Endodermal cell (in vitro differentiated cells): ENCODE measurements at regions not wholly inside any gene's neighbourhood (a gene's known extent, or its start where the extent isn't known, plus 50 kb on each side); places are given as distances from the start of the nearest gene placed in this dataset.

Source experiments
- DNase-seq: peaks from one replicate; pipeline ENCODE4 v3.0.0-alpha.2; 2017
- H3K27ac ChIP-seq: 2 replicates; pipeline ENCODE4 v1.5.1; 2013; ENCODE audit warnings: mild to moderate bottlenecking, low read depth, low read length, moderate library complexity
- H3K27me3 ChIP-seq: 2 replicates; pipeline ENCODE4 v1.6.1; 2013; ENCODE audit warnings: mild to moderate bottlenecking, low read length, moderate library complexity; ENCODE audit not compliant: insufficient read depth, control insufficient read depth, poor library complexity, severe bottlenecking
- H3K36me3 ChIP-seq: 2 replicates; pipeline ENCODE4 v1.7.0; 2013; ENCODE audit warnings: mild to moderate bottlenecking, low read length, moderate library complexity; ENCODE audit not compliant: control insufficient read depth, insufficient read depth
- H3K4me1 ChIP-seq: one replicate; pipeline ENCODE4 v1.7.0; 2013; ENCODE audit warnings: low read length; ENCODE audit not compliant: control insufficient read depth, insufficient read depth
- H3K4me3 ChIP-seq: 2 replicates; pipeline ENCODE4 v1.5.1; 2013; ENCODE audit warnings: mild to moderate bottlenecking, low read length, moderate library complexity
- H3K9ac ChIP-seq: 2 replicates; pipeline ENCODE4 v1.6.1; 2013; ENCODE audit warnings: mild to moderate bottlenecking, low read length, moderate library complexity; ENCODE audit not compliant: poor library complexity, severe bottlenecking; ENCODE audit errors: extremely low read depth
- H3K9me3 ChIP-seq: 2 replicates; pipeline ENCODE4 v1.6.1; 2013; ENCODE audit warnings: mild to moderate bottlenecking, low read length, moderate library complexity; ENCODE audit not compliant: control insufficient read depth
- H3K27ac Mint-ChIP-seq: 2 replicates; pipeline ENCODE4 v1.8.0; 2020; ENCODE audit warnings: mixed read lengths
- H3K27me3 Mint-ChIP-seq: 2 replicates; pipeline ENCODE4 v1.8.0; 2021; ENCODE audit warnings: mild to moderate bottlenecking, mixed read lengths; ENCODE audit not compliant: insufficient read depth
- H3K36me3 Mint-ChIP-seq: 2 replicates; pipeline ENCODE4 v1.8.0; 2020; ENCODE audit warnings: low read depth, mixed read lengths
- H3K4me1 Mint-ChIP-seq: 2 replicates; pipeline ENCODE4 v1.8.0; 2020; ENCODE audit warnings: mixed read lengths
- H3K4me3 Mint-ChIP-seq: 2 replicates; pipeline ENCODE4 v1.8.0; 2020; ENCODE audit warnings: mild to moderate bottlenecking, moderate library complexity, mixed read lengths
- H3K9me3 Mint-ChIP-seq: 2 replicates; pipeline ENCODE4 v1.8.0; 2020; ENCODE audit warnings: mild to moderate bottlenecking, mixed read lengths
- CTCF ChIP-seq: fragments of 200-600 bp; sonication (generic); conservative IDR thresholded peaks from 2 replicates; pipeline ENCODE4 v1.5.0; 2021; ENCODE audit warnings: antibody characterized with exemption, mild to moderate bottlenecking
- WGBS, 2 experiments: methylation state at CpG; one replicate each; pipeline versions ENCODE4 v1.1.5 to v1.1.7; 2013; ENCODE audit warnings: missing lambda C conversion rate in 2 of 2, mixed read lengths in 1 of 2; ENCODE audit not compliant: insufficient coverage in 1 of 2, insufficient read length in 1 of 2; 5-methylcytosine and 5-hydroxymethylcytosine counted together

- Mint-ChIP-seq H3K36me3 (no peaks in the 10 kb centered on the region), H3K27ac (no peak overlapping the region), H3K9me3 (peaks cover 7% of the 10 kb centered on the region), H3K4me1 (peaks cover 29% of the 10 kb centered on the region), H3K27me3 (peaks cover 49% of the 10 kb centered on the region), H3K4me3 (no peak overlapping the region)
- DNase-seq = peak; percentile 59
- no peak for TF ChIP-seq CTCF
- 83 to 89% methylated on average over 1 to 5 of the region's 5 CpGs for WGBS, 2 experiments
- Histone ChIP-seq H3K27me3 (peaks cover 18% of the 10 kb centered on the region), H3K9me3 (peaks cover 8% of the 10 kb centered on the region), H3K4me3 (no peak overlapping the region), H3K27ac (no peak overlapping the region), H3K36me3 (no peaks in the 10 kb centered on the region), H3K9ac (no peak overlapping the region), H3K4me1 (peaks cover 5% of the 10 kb centered on the region)
Observed at GRCh38 chr11:130773244-130773820, 142.9 kb downstream of the SNX19 start.

GRCh38 chr11:130774703-130775102 lies 141.6 kb downstream of the SNX19 start:
- Histone ChIP-seq H3K4me3 (no peak overlapping the region), H3K36me3 (no peaks in the 10 kb centered on the region), H3K9ac (no peak overlapping the region), H3K27me3 (peaks cover 27% of the 10 kb centered on the region), H3K9me3 (no peaks in the 10 kb centered on the region), H3K4me1 (peaks cover 5% of the 10 kb centered on the region), H3K27ac (no peak overlapping the region)
- H3K27ac Mint-ChIP-seq = no peak overlapping the region
- no peak for DNase-seq
- WGBS, 2 experiments = 89% methylated on average over 3 of the region's 3 CpGs; no CpG with 5 or more reads in 1 of the 2 experiments
- no peaks in the 10 kb centered on the region for H3K9me3 Mint-ChIP-seq
- H3K4me1 Mint-ChIP-seq = peaks cover 23% of the 10 kb centered on the region
- no peaks in the 10 kb centered on the region for H3K36me3 Mint-ChIP-seq
- no peak overlapping the region for H3K4me3 Mint-ChIP-seq
- peaks cover 35% of the 10 kb centered on the region for H3K27me3 Mint-ChIP-seq
- TF ChIP-seq CTCF = no peak

GRCh38 chr11:130775306-130776060 lies 140.8 kb downstream of the SNX19 start:
- Histone ChIP-seq H3K27ac (no peak overlapping the region), H3K4me1 (peaks cover 5% of the 10 kb centered on the region), H3K9me3 (no peaks in the 10 kb centered on the region), H3K27me3 (peaks cover 35% of the 10 kb centered on the region), H3K4me3 (no peak overlapping the region), H3K9ac (no peak overlapping the region), H3K36me3 (no peaks in the 10 kb centered on the region)
- no peak overlapping the region for H3K4me3 Mint-ChIP-seq
- TF ChIP-seq CTCF = no peak
- no peak overlapping the region for H3K27ac Mint-ChIP-seq
- no peaks in the 10 kb centered on the region for H3K36me3 Mint-ChIP-seq
- H3K4me1 Mint-ChIP-seq = peaks cover 15% of the 10 kb centered on the region
- 91 to 92% methylated on average over 5 to 6 of the region's 6 CpGs for WGBS, 2 experiments
- H3K9me3 Mint-ChIP-seq = no peaks in the 10 kb centered on the region
- peaks cover 32% of the 10 kb centered on the region for H3K27me3 Mint-ChIP-seq
- DNase-seq = no peak
